Endothelial cell of umbilical vein (primary cell): ENCODE measurements at regions not wholly inside any gene's neighbourhood (a gene's known extent, or its start where the extent isn't known, plus 50 kb on each side); places are given as distances from the start of the nearest gene placed in this dataset.

Experiments used
- BruUV-seq: library from RNA; stranded (reverse); fragments of 400-500 nt; replicated peaks from 2 replicates; lab custom pipeline; 2021; lab: Mats Ljungman, UMichigan
- CTCF ChIA-PET: fragments of 300-600, 350-600 bp; sonication (Branson Sonifier 250); formaldehyde crosslinking; loops from one replicate; lab custom pipeline; 2021; ENCODE audit warnings: antibody characterized with exemption, inconsistent platforms; lab: Charles Lee
- POLR2A ChIA-PET: fragments of 300-600, 350-600 bp; sonication (Branson Sonifier 250); formaldehyde crosslinking; loops from one replicate; lab custom pipeline; 2021; ENCODE audit warnings: antibody characterized with exemption, inconsistent platforms; lab: Charles Lee
- DNase-seq: peaks from one replicate; pipeline ENCODE4 v3.0.0-alpha.2; 2011; ENCODE audit warnings: low read depth, low spot score
- FAIRE-seq: peaks from 2 replicates; lab custom pipeline; 2011; peaks lifted over from hg19 to GRCh38; lab: Jason Lieb, UNC
- H2AFZ ChIP-seq: 2 replicates; pipeline ENCODE4 v1.6.0; 2012; ENCODE audit warnings: low read depth, low read length, control low read depth, inconsistent platforms
- H3K27ac ChIP-seq: 2 replicates; pipeline ENCODE4 v1.5.1; 2011; ENCODE audit warnings: low read depth, mild to moderate bottlenecking, control low read depth, low read length, moderate library complexity; ENCODE audit not compliant: insufficient read depth
- H3K27me3 ChIP-seq, 2 experiments: 2 replicates each; pipeline versions ENCODE4 v1.6.0 to v1.6.1; 2011; ENCODE audit warnings: low read length in 2 of 2, mixed read lengths in 1 of 2; ENCODE audit not compliant: control insufficient read depth in 2 of 2, insufficient read depth in 2 of 2
- H3K36me3 ChIP-seq, 2 experiments: 2 replicates in 1 of 2; 3 replicates in 1 of 2; pipeline ENCODE4 v1.5.1; 2011; ENCODE audit warnings: low read length in 2 of 2, mild to moderate bottlenecking in 1 of 2, moderate library complexity in 1 of 2; ENCODE audit not compliant: control insufficient read depth in 2 of 2, insufficient read depth in 2 of 2; ENCODE audit errors: extremely low read depth in 1 of 2
- H3K4me1 ChIP-seq: 3 replicates; pipeline ENCODE4 v1.5.1; 2011; ENCODE audit warnings: mild to moderate bottlenecking, low read length; ENCODE audit not compliant: control insufficient read depth, insufficient read depth; ENCODE audit errors: extremely low read depth
- H3K4me2 ChIP-seq: 2 replicates; pipeline ENCODE4 v1.6.1; 2011; ENCODE audit warnings: low read length, control low read depth, mixed read lengths; ENCODE audit not compliant: insufficient read depth
- H3K4me3 ChIP-seq, 3 experiments: fragments of 200-600 bp in 1 of 3; sonication (generic), shearing (Covaris generic) in 1 of 3; replicated peaks in 1 of 3; 2 replicates each; pipeline ENCODE4 v1.5.1; 2011 to 2016; ENCODE audit warnings: control low read depth in 3 of 3, low read length in 3 of 3, mild to moderate bottlenecking in 2 of 3, inconsistent platforms in 1 of 3, low read depth in 1 of 3, moderate library complexity in 1 of 3; ENCODE audit not compliant: insufficient read depth in 1 of 3
- H3K79me2 ChIP-seq: 2 replicates; pipeline ENCODE4 v1.6.0; 2012; ENCODE audit warnings: low read length, inconsistent platforms; ENCODE audit not compliant: control insufficient read depth, insufficient read depth
- H3K9ac ChIP-seq: replicated peaks from 2 replicates; pipeline ENCODE3; 2011; ENCODE audit warnings: low read length, control low read depth; ENCODE audit not compliant: insufficient read depth; ENCODE audit errors: extremely low read depth
- H3K9me1 ChIP-seq: replicated peaks from 3 replicates; pipeline ENCODE4 v1.6.0; 2011; ENCODE audit warnings: mild to moderate bottlenecking, low read length; ENCODE audit not compliant: control insufficient read depth, insufficient read depth; ENCODE audit errors: extremely low read depth
- H3K9me3 ChIP-seq: replicated peaks from 2 replicates; pipeline ENCODE4 v1.5.1; 2012; ENCODE audit warnings: low read length, inconsistent platforms; ENCODE audit not compliant: control insufficient read depth, insufficient read depth
- H4K20me1 ChIP-seq: replicated peaks from 2 replicates; pipeline ENCODE3; 2011; ENCODE audit warnings: mild to moderate bottlenecking, low read length; ENCODE audit not compliant: control insufficient read depth, insufficient read depth; ENCODE audit errors: extremely low read depth
- CTCF ChIP-seq, 2 donors: IDR thresholded peaks; 1 replicate in 1 of 2; 2 replicates in 1 of 2; pipeline ENCODE4 v1.5.1; 2011; ENCODE audit warnings: low read length in 2 of 2, mild to moderate bottlenecking in 2 of 2, moderate library complexity in 2 of 2, control low read depth in 1 of 2, inconsistent platforms in 1 of 2, low read depth in 1 of 2; ENCODE audit not compliant: insufficient read depth in 1 of 2; ENCODE audit errors: extremely low read depth in 1 of 2
- EZH2 ChIP-seq: IDR thresholded peaks from 2 replicates; pipeline ENCODE4 v1.6.1; 2012; ENCODE audit warnings: borderline replicate concordance, low read depth, mild to moderate bottlenecking, moderate library complexity, low read length, inconsistent platforms; ENCODE audit not compliant: severe bottlenecking
- FOS ChIP-seq: IDR thresholded peaks from 2 replicates; pipeline ENCODE4 v1.6.1; 2011; ENCODE audit warnings: mild to moderate bottlenecking, low read length, moderate library complexity, borderline replicate concordance; ENCODE audit not compliant: insufficient read depth
- GATA2 ChIP-seq: IDR thresholded peaks from 2 replicates; pipeline ENCODE4 v1.7.0; 2011; ENCODE audit warnings: low read depth, mild to moderate bottlenecking, moderate library complexity, mixed read lengths, low read length; ENCODE audit not compliant: insufficient read length, insufficient read depth
- JUN ChIP-seq: IDR thresholded peaks from 2 replicates; pipeline ENCODE4 v1.6.1; 2011; ENCODE audit warnings: borderline replicate concordance, low read depth; ENCODE audit not compliant: insufficient read length, insufficient read depth
- MYC ChIP-seq: IDR thresholded peaks from one replicate; pipeline ENCODE4 v1.6.1; 2011; ENCODE audit warnings: mild to moderate bottlenecking, low read depth, low read length
- POLR2A ChIP-seq: IDR thresholded peaks from 2 replicates; pipeline ENCODE4 v1.6.1; 2012; ENCODE audit warnings: low read depth, mild to moderate bottlenecking, control low read depth, low read length
- POLR2AphosphoS5 ChIP-seq: IDR thresholded peaks from 2 replicates; pipeline ENCODE4 v1.6.1; 2012; ENCODE audit warnings: low read depth, mild to moderate bottlenecking, control low read depth, low read length, moderate library complexity; ENCODE audit not compliant: insufficient read depth
- dilution Hi-C: fragments of 300-500 bp; cut with MboI; formaldehyde crosslinking; loops from one replicate; pipeline ENCODE4 v1.15.0; 2019; ENCODE audit warnings: low sequenced_read_pairs; ENCODE audit not compliant: extremely low pct_ligation_motif_present
- intact Hi-C: fragments of 100-400 bp; cut with micrococcal nuclease; formaldehyde crosslinking; loops from one replicate; pipeline ENCODE4 v1.10.0; 2022
- TF ChIP-seq, protein P1 (sequence below): IDR thresholded peaks from 2 replicates; pipeline ENCODE4 v1.6.1; 2011; ENCODE audit not compliant: insufficient read depth, insufficient read length

- no peak for TF ChIP-seq POLR2A
- no peak for TF ChIP-seq FOS
- TF ChIP-seq EZH2 = no peak
- no peak for TF ChIP-seq CTCF (IDR thresholded peaks at IDR 0.05; ENCODE audit: extremely low read depth in 1 of 2, insufficient read depth in 1 of 2, low read depth in 1 of 2, low read length in 2 of 2)
- no peak for TF ChIP-seq POLR2AphosphoS5
- no peak for TF ChIP-seq MYC
- no peak for TF ChIP-seq JUN
- TF ChIP-seq, protein P1, sequence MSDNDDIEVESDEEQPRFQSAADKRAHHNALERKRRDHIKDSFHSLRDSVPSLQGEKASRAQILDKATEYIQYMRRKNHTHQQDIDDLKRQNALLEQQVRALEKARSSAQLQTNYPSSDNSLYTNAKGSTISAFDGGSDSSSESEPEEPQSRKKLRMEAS = no peak
- no peak for TF ChIP-seq GATA2
- Histone ChIP-seq H3K9me3 (no peaks in the 10 kb centered on the region), H3K4me2 (no peak overlapping the region), H4K20me1 (no peaks in the 10 kb centered on the region), H3K9me1 (no peaks in the 10 kb centered on the region), H3K4me3 (no peak overlapping the region), H3K9ac (no peak overlapping the region), H3K27me3 (no peaks in the 10 kb centered on the region), H3K79me2 (no peaks in the 10 kb centered on the region), H3K36me3 (no peaks in the 10 kb centered on the region), H3K27ac (no peak overlapping the region), H2AFZ (no peak overlapping the region), H3K4me1 (peaks cover 19% of the 10 kb centered on the region)
- no TSS peak for BruUV-seq
- intact Hi-C loops (loop anchor here (5.0 kb wide), 1 partner anchor 192 kb away; no protein-coding TSS in a partner anchor), dilution Hi-C loops (no loop called here)
- FAIRE-seq (no peak), DNase-seq (no peak)
- ChIA-PET POLR2A (no interaction called here), CTCF (no interaction called here)
Measured at GRCh38 chr1:228835456-228835855, 100.2 kb downstream of the RHOU start.
